DMS114 treated with DMSO at 0.1 percent for 48 hours (cell line): ENCODE measurements at regions not wholly inside any gene's neighbourhood (a gene's known extent, or its start where the extent isn't known, plus 50 kb on each side); places are given as distances from the start of the nearest gene placed in this dataset.
A peak's percentile ranks its signal among the peaks of the same experiment; 100 is the strongest.
"Not testable (repeated sequence)": the region's sequence is repeated elsewhere in the genome, so short reads cannot be mapped to it uniquely, and the experiment has no call there.

Source experiments
- DNase-seq: peaks from one replicate; lab custom pipeline; 2025; ENCODE audit not compliant: unreplicated experiment; lab: John Stamatoyannopoulos, UW

DNA sequence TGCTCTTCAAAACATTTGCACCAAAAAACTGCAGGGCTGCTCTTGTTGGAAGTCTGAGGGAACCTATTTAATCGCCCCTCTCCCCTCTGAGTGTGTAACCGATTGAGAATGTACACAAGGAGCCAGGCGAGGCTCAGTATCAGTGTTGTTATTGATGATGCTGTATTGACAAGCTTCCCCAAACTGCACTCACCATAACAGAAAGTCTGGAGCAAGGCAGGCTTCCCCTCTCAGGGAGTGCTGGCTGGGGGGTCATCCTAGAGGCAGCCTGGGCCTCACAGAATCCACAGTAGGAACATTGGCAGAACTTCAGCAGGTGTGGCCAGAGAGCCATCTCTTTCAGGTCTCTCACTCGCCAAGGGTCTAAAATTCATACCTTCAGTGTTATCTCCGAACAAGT is 58.1 kb upstream of the TUNAR start:
- no peak for DNase-seq

DNA sequence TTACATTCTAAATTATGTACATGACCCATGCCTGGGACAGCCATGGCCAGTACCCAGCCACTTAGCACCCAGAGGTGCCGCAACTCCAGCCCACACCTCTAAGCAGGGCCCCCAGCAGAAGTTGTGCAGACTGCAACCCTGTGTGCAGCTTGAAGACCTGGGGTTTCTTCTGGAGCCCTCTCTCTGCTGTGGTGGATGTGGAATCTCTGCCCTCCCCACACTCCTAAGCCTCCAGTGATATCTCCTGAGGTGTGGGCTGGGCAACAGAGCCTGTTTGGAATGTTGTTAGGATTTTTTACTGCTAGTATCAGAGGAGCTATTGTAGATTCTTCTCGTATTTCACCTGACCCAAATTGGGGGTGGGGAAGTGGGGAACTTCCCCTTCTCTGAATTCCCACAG is 59.4 kb upstream of the TUNAR start:
- DNase-seq = no peak

DNA sequence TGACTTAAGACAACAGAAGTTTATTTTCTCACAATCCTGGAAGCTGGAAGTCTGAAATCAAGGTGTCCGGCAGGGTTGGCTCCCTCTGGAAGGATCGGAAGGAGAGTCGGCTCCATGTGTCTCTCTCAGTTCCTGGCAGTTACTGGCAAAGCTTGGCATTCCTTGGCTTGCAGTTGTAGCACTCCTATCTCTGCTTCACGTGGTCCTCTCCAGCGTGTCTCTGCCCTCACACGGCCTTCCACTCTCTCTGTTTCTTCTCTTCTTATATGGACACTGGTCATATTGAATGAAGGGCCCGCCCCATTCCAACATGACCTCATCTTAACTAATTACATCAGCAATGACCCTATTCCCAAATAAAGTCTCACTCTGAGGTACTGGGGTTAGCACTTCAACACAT is 60.1 kb upstream of the TUNAR start:
- no peak for DNase-seq

DNA sequence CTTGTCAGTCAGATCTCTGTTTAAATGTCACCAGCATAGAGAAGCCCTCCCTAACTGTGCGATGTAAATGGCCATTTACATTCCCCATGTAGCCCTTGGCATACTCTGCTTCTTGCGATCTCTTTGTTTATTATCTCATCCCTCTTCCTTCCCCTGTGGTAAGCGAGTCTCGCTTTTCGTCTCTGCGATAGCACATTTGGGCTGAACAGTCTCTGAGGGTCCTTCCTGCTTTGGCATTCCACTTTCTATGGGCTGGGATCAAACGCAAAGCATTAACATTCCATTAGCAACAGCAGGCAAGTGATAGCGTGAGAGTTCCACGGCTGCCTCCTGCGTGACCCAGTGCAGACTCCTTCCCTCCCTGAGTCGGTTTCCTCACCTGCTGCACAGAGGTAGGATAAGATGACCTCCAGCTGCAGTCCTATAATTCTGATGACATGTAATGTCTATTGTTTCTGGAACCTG is 61.4 kb upstream of the TUNAR start:
- DNase-seq = no peak

DNA sequence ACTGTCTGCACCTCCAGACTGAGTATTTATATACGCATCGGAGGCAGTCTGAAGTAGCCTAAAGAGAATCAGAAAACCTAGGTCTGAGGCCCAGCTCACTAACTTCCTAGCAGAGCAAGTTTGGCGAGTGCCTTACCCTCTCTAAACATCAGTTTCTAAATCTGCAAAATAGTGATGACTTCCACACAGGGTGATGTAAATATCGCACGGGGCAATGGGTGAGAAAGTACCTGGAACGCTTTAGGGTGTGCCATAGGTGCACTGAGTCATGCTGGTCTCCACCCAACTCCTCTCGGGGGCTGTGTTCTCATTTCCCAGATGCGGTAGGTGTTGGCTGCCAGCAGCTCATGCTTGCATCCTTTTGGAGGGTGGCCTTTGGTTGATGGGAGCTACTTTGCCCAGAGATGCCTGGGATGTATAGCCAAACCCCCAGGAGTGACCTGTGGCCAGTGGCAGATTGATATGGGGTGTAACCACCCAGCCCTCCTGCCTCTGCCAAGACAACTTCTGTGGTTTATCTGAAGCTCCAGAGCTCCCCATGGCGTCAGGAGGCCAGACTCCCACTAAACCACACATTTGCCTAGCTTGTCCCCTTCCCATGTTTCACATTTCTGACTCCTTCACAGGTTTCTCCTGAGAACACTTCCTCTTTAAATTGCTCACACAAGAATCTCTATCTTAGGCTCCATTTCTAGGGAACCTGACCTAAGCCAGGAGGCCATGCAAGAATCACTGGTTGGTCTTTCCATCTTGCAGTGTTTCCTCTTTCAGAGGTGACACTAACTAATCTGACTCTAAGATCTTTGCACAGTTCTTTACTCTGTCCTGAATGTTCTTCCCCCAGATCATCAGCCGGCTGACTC is 62.0 kb upstream of the TUNAR start:
- DNase-seq = no peak

DNA sequence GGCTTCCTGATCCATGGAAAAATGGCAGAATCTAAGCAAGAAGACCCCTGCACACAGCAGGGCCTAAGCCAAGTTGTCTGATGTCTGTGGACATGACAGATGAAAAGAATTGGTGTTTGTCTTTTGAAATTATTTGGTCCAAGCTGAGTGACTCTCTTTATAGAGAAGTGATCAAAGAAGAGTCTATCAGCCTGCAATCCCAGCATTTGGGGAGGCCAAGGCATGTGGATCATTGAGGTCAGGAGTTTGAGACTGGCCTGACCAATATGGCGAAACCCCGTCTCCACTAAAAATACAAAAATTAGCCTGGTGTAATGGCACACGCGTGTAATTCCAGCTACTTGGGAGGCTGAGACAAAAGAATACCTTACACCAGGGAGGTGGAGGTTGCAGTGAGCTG is 64.8 kb upstream of the TUNAR start:
- DNase-seq = no peak

DNA sequence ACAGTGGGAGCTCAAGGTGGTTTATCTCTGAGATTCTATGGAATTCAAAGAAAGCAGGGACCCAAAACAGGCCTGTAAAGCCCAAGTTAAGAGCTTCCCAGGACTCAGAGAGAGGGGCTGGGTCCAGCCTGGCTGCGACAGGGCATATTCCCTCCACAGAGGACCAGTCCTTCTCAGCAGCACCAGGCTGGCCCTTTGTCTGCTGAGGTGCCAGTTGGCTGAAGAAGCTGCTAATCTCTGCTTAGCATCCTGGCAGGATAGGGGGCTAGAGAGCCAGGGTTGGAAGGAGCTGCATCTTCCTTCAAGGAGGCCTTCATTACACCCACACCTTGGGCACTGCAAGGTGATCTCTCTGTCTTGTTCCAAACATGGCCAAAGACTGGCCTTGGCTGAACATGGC is 68.3 kb upstream of the TUNAR start:
- DNase-seq = no peak

DNA sequence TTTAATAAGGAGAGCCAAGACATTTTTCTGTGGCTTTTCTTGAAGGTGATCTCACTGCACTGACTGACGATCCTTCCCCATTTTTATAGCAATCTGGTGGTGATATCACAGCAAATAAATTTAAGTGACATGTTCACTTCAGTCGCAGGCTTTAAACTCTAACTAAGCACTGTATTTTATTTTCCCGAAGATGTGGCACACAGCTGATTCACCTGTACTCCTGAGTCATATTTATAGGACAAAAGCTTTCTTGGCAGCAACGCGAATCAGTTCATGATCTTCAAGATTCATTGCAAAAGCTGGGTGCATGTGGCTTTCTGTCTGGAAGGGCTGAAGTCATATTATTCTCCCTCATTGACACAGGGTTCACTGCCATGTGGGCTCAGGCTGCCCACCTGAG is 79.8 kb upstream of the TUNAR start:
- no peak for DNase-seq

DNA sequence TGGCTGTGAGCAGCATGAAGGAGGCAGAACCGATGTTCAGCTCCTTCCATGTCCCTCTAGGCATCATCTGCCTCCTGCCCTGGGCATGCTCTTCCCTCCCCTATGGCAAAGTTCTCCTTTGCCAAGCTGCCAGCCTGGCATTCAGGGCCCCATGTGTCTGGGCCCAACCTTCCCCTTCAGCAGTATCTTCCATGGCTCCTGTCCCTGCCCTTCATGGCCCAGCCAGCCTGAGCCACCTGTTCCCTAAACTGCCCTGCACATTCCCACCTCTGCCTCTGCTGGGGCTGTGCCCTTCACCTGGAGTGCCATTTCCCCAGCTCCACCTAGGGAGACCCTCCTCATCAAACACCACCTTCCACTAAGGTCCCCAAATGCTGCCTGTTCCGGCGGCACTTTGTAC is 74.0 kb upstream of the TCL1A start:
- no peak for DNase-seq

DNA sequence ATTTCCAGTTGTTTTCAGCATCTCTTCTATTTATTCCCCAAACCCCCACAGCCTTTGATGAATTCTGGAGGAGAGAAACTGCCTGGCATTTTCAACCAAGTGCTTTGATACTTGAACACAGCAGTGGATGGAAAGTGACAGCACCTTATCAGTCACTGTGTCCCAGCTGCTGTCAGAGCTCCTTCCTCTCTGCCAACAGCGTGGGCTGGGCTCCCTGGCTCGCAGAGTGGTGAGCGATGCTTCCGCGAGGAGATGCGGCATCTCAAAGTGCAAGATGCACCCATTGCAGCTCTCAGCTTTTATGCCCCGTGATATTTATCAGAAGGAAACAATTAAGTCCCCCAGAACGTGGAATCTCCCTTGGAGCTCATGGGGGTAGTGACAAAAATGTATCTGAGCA is 72.6 kb upstream of the TCL1A start:
- DNase-seq = no peak

DNA sequence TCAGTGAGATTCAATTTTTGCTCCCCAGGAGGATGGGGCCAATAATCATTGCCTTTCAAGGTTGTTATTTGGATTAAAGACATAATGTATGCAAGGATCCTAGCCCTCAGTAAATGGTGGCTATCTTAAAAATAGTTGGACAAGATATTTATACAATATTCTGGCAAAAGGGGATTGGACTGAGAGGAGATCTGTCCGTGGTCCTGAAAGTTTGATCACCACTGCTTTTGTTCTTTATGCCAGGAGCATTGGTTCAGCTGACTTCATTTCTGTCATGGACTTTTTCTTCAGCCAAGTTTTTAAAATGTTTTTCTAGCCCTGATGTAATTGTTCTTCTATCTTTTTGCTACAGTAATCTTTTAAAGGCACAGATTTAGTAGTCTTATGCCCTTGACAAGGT is 70.2 kb upstream of the TCL1A start:
- no peak for DNase-seq

DNA sequence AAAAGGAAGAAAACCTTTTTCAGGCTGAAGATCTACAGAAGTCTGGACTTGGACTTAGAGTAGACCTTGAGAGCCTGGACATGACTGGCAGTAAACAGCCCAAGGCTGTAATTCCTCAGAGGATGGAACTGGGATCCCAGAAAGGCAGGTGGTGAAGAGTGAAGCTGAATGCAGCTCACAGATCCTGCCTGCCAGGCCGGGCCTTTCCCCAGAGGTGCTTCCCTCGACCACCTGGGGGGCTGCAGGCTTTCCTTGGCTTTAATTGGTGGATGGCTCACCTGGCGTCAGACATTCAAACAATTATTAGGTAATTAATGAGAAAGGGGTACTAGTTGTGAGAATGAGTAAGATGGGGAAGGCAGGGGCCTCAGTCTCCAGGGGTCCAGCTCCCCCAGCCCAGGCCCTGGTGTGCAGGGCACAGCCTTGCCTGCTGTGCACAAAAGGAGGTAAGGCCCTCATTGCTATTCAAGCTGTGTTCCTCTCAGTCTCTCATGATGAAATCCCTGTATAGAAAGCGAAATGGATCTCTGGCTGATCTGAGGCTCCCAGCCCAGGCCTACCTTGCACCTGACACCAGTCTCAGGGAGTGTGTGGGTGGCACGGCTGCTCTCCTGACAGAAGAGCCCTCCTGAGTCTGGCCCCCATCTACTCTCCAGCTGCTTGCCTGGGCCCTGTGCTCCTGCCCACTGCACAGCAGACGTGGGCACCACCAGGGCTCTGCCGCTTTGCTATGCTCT is 63.0 kb upstream of the TCL1A start:
- no peak for DNase-seq

DNA sequence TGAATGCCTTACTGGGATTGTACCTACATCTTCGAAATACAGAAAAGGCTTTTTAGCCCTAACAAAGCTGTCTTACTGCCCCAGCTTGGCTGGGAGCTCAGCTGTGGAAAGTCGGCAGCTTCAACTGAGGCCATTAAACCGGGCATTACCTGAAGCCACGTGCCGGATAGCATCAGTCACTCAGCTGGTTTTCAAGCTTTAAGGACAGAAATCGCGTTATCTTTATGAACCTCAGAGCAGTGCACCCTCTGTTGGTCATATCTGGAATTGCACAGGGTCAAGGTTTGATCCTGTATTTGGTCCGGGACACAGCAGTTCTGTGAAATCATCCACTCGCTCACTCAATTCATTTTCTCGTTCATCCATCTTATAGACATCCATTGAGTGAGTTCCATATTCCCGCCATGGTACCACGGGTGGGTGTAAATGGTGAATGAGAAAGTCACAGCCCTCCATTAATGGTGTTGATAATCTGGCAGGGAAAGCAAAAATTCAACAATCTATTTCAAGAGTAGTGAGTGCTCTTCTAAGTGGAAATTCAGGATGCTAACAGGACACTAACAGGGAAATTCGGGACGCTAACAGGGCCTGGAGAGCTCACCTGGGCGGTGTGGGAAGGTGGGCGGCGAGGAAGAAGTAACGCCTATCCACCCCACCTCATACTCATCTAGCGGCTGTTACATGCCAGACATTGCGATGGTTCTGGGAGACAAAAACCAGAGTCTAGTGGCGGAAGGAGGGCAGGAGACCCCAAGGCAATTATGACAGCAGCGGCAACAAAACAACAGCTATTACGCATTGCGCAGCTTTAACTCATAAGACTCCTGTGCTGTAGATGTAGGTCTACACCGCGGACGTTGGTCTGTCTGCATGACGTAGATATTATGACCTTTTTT is 60.6 kb upstream of the TCL1A start:
- peak; percentile 30 for DNase-seq

DNA sequence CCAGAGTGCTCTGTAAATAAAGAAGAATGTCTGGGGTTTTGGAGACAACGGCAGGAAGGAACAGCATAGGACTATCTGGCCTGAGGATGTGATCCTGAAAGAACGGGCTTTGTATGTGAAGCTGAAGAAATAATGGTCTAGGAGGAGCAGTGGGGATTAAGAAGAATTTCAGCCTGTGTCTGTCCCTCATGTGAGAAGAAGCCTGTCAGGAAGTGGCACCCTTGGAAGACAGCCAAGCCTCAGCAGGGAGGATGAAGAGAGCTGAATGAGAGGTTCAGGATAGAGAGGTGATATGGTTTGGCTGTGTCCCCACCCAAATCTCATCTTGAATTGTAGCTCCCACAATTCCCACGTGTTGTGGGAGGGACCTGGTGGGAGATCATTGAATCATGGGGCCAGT is 56.9 kb upstream of the TCL1A start:
- no peak for DNase-seq

DNA sequence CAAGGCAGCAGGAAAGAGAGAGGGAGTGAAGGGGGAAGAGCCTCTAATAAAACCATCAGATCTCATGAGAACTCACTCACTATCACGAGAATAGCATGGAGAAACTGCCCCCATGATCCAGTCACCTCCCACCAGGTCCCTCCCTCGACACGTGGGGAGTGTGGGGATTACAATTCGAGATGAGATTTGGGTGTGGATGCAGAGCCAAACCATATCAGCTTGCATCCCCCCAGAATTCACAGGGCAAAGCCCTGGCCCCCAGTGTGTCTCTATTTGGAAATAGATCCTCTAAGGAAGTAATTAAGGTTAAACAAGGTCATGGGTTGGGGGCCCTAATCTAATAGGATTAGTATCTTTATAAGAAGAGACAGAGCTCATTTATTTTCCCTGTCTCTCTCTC is 56.1 kb upstream of the TCL1A start:
- no peak for DNase-seq

DNA sequence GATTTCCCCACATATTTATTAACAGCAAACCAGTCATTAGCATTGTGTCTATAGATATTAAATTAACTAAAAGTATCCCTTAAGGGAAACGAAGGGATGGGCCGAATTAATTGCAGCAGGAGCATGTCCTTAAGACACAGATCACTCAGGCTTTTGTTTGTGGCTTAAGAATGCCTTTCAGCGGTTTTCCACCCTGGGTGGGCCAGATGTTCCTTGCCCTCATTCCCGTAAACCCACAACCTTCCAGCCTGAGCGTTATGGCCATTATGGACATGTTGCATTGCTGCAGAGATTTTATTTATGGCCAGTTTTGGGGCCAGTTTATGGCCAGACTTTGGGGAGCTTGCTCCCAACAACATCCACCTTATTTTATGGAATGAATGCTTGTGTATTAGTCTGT is 55.5 kb upstream of the TCL1A start:
- not testable (repeated sequence) for DNase-seq

DNA sequence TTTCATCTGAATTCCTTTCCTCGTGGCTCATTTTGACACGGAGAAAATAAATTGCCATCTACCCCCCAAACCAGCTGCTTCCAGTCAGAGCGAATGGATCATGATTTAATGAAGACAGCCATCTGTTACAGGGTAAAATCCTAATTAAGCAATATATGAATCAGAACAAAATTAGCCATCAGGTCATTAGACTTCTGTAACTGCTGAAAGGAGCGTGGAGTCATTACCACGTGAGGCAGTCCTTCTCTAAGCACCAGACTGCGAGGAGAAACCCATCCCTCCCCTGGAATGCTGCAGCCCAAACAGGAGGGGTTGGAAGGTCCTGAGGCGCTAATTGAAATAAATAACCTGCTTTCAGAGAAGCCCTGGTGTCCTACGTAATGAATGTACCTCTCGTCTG is 51.1 kb upstream of the TCL1A start:
- DNase-seq = no peak

DNA sequence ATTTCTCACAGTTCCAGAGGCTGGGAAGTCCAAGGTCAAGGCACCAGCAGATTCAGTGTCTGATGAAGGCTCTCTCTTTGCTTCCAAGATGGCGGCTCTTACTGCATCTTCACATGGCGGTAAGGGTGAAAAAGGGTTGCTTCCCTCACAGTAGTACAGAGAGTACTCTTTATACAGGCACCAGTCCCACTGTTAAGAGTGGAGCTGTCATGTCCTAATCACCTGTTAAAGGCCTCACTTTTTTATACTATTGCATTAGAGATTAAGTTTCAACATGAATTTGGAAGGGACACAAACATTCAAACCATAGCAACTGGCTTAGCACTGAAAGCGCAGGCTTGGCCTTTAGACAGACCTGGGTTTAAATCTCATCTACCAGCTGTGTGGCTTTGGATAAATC is 50.0 kb upstream of the TCL1A start:
- no peak for DNase-seq
